IMR-90 (cell line): ENCODE measurements at regions not wholly inside any gene's neighbourhood (a gene's known extent, or its start where the extent isn't known, plus 50 kb on each side); places are given as distances from the start of the nearest gene placed in this dataset.

ENCODE experiments used
- ATAC-seq: fragments of 200-7000 bp; cut with Tn5 transposase; 2 replicates; pipeline ENCODE4 v1.9.1; 2020; ENCODE audit warnings: low read depth, mild to moderate bottlenecking, moderate library complexity
- BruUV-seq: library from RNA; stranded (reverse); fragments of 400-500 nt; replicated peaks from 2 replicates; lab custom pipeline; 2021; lab: Mats Ljungman, UMichigan
- CTCF ChIA-PET: fragments of 300-600 bp; formaldehyde crosslinking; extraction: SDS; loops from one replicate; lab custom pipeline; 2021; ENCODE audit warnings: antibody characterized with exemption; lab: Yijun Ruan, JAX
- POLR2A ChIA-PET: fragments of 300-600 bp; sonication (Branson Sonifier 250); formaldehyde crosslinking; loops from one replicate; lab custom pipeline; 2022; ENCODE audit warnings: antibody characterized with exemption; ENCODE audit not compliant: unreplicated experiment; lab: Charles Lee
- DNase-seq: peaks from one replicate; pipeline ENCODE4 v3.0.0; 2013
- H2AFZ ChIP-seq: replicated peaks from 2 replicates; pipeline ENCODE3; 2013; ENCODE audit warnings: low read length, mild to moderate bottlenecking; ENCODE audit not compliant: poor library complexity
- H2AK5ac ChIP-seq: 2 replicates; pipeline ENCODE4 v1.6.1; 2013; ENCODE audit warnings: low read depth, low read length, inconsistent platforms
- H2AK9ac ChIP-seq: replicated peaks from 2 replicates; pipeline ENCODE3; 2013; ENCODE audit warnings: mild to moderate bottlenecking, low read depth, low read length, moderate library complexity; ENCODE audit not compliant: poor library complexity
- H2BK120ac ChIP-seq: 2 replicates; pipeline ENCODE4 v1.6.1; 2013; ENCODE audit warnings: low read depth, low read length, inconsistent platforms
- H2BK15ac ChIP-seq: 3 replicates; pipeline ENCODE4 v1.6.1; 2013; ENCODE audit warnings: low read depth, low read length, inconsistent platforms
- H2BK20ac ChIP-seq: 2 replicates; pipeline ENCODE4 v1.6.1; 2013; ENCODE audit warnings: low read depth, mild to moderate bottlenecking, inconsistent platforms, low read length, moderate library complexity
- H2BK5ac ChIP-seq: 2 replicates; pipeline ENCODE4 v1.6.1; 2013; ENCODE audit warnings: mild to moderate bottlenecking, low read depth, low read length, inconsistent platforms; ENCODE audit not compliant: poor library complexity, severe bottlenecking
- H3K14ac ChIP-seq: replicated peaks from 2 replicates; pipeline ENCODE4 v1.6.1; 2013; ENCODE audit warnings: low read depth, low read length, inconsistent platforms
- H3K18ac ChIP-seq: 2 replicates; pipeline ENCODE4 v1.6.1; 2013; ENCODE audit warnings: low read depth, low read length, control low read depth
- H3K23ac ChIP-seq: 2 replicates; pipeline ENCODE4 v1.6.1; 2013; ENCODE audit warnings: low read depth, low read length, inconsistent platforms
- H3K27ac ChIP-seq: 2 replicates; pipeline ENCODE4 v1.5.1; 2013; ENCODE audit warnings: mild to moderate bottlenecking, control low read depth, low read length; ENCODE audit not compliant: insufficient read depth
- H3K27me3 ChIP-seq: 2 replicates; pipeline ENCODE4 v1.6.1; 2013; ENCODE audit warnings: low read length; ENCODE audit not compliant: control insufficient read depth, insufficient read depth
- H3K36me3 ChIP-seq: 2 replicates; pipeline ENCODE4 v1.6.1; 2013; ENCODE audit warnings: low read length, mixed read lengths; ENCODE audit not compliant: control insufficient read depth, insufficient read depth
- H3K4ac ChIP-seq: 2 replicates; pipeline ENCODE4 v1.6.1; 2013; ENCODE audit warnings: low read depth, low read length, inconsistent platforms
- H3K4me1 ChIP-seq: 2 replicates; pipeline ENCODE4 v1.6.1; 2013; ENCODE audit warnings: low read length, mixed read lengths; ENCODE audit not compliant: control insufficient read depth, insufficient read depth
- H3K4me2 ChIP-seq: 2 replicates; pipeline ENCODE4 v1.6.1; 2013; ENCODE audit warnings: low read depth, mild to moderate bottlenecking, control low read depth, low read length, moderate library complexity
- H3K4me3 ChIP-seq: 2 replicates; pipeline ENCODE4 v1.5.1; 2013; ENCODE audit warnings: low read depth, mild to moderate bottlenecking, control low read depth, low read length, moderate library complexity; ENCODE audit not compliant: insufficient read depth
- H3K56ac ChIP-seq: 2 replicates; pipeline ENCODE4 v1.6.1; 2013; ENCODE audit warnings: low read length, inconsistent platforms; ENCODE audit not compliant: insufficient read depth; ENCODE audit errors: extremely low read depth
- H3K79me1 ChIP-seq, 2 experiments: 2 replicates each; pipeline ENCODE4 v1.6.1; 2013; ENCODE audit warnings: low read length in 2 of 2, inconsistent platforms in 1 of 2, low read depth in 1 of 2
- H3K9ac ChIP-seq: 2 replicates; pipeline ENCODE4 v1.6.1; 2013; ENCODE audit warnings: low read depth, low read length, control low read depth
- H3K9me1 ChIP-seq: 2 replicates; pipeline ENCODE4 v1.6.1; 2013; ENCODE audit warnings: low read length, inconsistent platforms; ENCODE audit not compliant: insufficient read depth
- H3K9me3 ChIP-seq: 2 replicates; pipeline ENCODE4 v1.6.1; 2013; ENCODE audit warnings: low read length; ENCODE audit not compliant: control insufficient read depth, insufficient read depth
- H4K20me1 ChIP-seq: 2 replicates; pipeline ENCODE4 v1.6.1; 2013; ENCODE audit warnings: low read length, inconsistent platforms; ENCODE audit not compliant: insufficient read depth
- H4K5ac ChIP-seq: 2 replicates; pipeline ENCODE4 v1.6.1; 2013; ENCODE audit warnings: mild to moderate bottlenecking, low read depth, low read length, control low read depth
- H4K8ac ChIP-seq, 2 experiments: 2 replicates each; pipeline ENCODE4 v1.6.1; 2013; ENCODE audit warnings: low read depth in 2 of 2, low read length in 2 of 2, control low read depth in 1 of 2, inconsistent platforms in 1 of 2
- H4K91ac ChIP-seq: 2 replicates; pipeline ENCODE4 v1.6.1; 2013; ENCODE audit warnings: low read depth, low read length, inconsistent platforms; ENCODE audit not compliant: insufficient read depth
- CTCF ChIP-seq: conservative IDR thresholded peaks from 2 replicates; pipeline ENCODE4 v1.5.1; 2012; ENCODE audit warnings: mild to moderate bottlenecking, low read depth, low read length, improper control_type of control experiment
- ELK1 ChIP-seq: fragments of 150-350 bp; IDR thresholded peaks from 2 replicates; pipeline ENCODE4 v1.6.1; 2016; ENCODE audit warnings: low read depth, mild to moderate bottlenecking, low read length, moderate library complexity, borderline replicate concordance
- RFX5 ChIP-seq: IDR thresholded peaks from 2 replicates; pipeline ENCODE4 v1.8.0; 2012; ENCODE audit warnings: low read depth, mild to moderate bottlenecking, low read length, moderate library complexity
- USF2 ChIP-seq: fragments of 150-350 bp; IDR thresholded peaks from 2 replicates; pipeline ENCODE4 v1.6.1; 2017; ENCODE audit warnings: mild to moderate bottlenecking, antibody characterized with exemption, low read length, low read depth
- WGBS, 2 experiments: methylation state at CpG; one replicate each; pipeline versions ENCODE4 v1.1.5 to v1.1.7; 2013; ENCODE audit warnings: missing lambda C conversion rate in 2 of 2; ENCODE audit not compliant: insufficient read length in 1 of 2; ENCODE audit errors: extremely low coverage in 2 of 2; 5-methylcytosine and 5-hydroxymethylcytosine counted together
- dilution Hi-C: fragments of 300-500 bp; cut with HindIII; formaldehyde crosslinking; loops from one replicate; pipeline ENCODE4 v1.14.3; 2018; ENCODE audit warnings: low sequenced_read_pairs; ENCODE audit not compliant: unreplicated experiment
- in situ Hi-C: fragments of 300-500 bp; cut with MboI; formaldehyde crosslinking; loops from 3 replicates; pipeline ENCODE4 v1.14.3; 2019; ENCODE audit warnings: low sequenced_read_pairs, inconsistent platforms, mixed read lengths
- intact Hi-C: fragments of 100-400 bp; cut with micrococcal nuclease; formaldehyde crosslinking; loops from 2 replicates; pipeline ENCODE4 v1.10.0; 2022

GRCh38 chr18:38081516-38081915 lies 515.9 kb upstream of the CELF4 start:
- Histone ChIP-seq H3K14ac (no peak overlapping the region), H2BK15ac (no peak overlapping the region), H3K4me1 (no peaks in the 10 kb centered on the region), H3K27me3 (no peaks in the 10 kb centered on the region), H3K79me1 (no peaks in the 10 kb centered on the region), H2AK9ac (no peak overlapping the region), H2BK5ac (no peak overlapping the region), H2AFZ (no peak overlapping the region), H3K56ac (no peak overlapping the region), H2AK5ac (no peak overlapping the region), H4K91ac (no peak overlapping the region), H3K4ac (no peak overlapping the region), H3K9ac (no peak overlapping the region), H2BK20ac (no peak overlapping the region), H3K9me3 (peaks cover 10% of the 10 kb centered on the region; the same call in 1 of the 2 replicates), H3K4me2 (no peak overlapping the region), H3K23ac (no peak overlapping the region), H3K4me3 (no peak overlapping the region), H4K8ac (no peak overlapping the region), H2BK120ac (no peak overlapping the region), H3K18ac (no peak overlapping the region), H3K27ac (no peak overlapping the region), H3K36me3 (no peaks in the 10 kb centered on the region), H3K9me1 (no peaks in the 10 kb centered on the region), H4K20me1 (no peaks in the 10 kb centered on the region), H4K5ac (no peak overlapping the region)
- intact Hi-C loops (no loop called here), dilution Hi-C loops (no loop called here), in situ Hi-C loops (no loop called here)
- BruUV-seq: no TSS peak
- ATAC-seq (no peak), DNase-seq (no peak)
- whole genome bisulfite sequencing, 2 experiments: no CpG with 5 or more reads among the region's 1 CpG
- TF ChIP-seq CTCF (no peak), USF2 (no peak), ELK1 (no peak), RFX5 (no peak)
- POLR2A ChIA-PET: no interaction called here
- CTCF ChIA-PET: no interaction called here
